GM12878 (cell line): ENCODE measurements at regions not wholly inside any gene's neighbourhood (a gene's known extent, or its start where the extent isn't known, plus 50 kb on each side); places are given as distances from the start of the nearest gene placed in this dataset.

ENCODE experiments used
- ATAC-seq: fragments of 200-7000 bp; cut with Tn5 transposase; 3 replicates; pipeline ENCODE4 v1.9.1; 2020; ENCODE audit warnings: mild to moderate bottlenecking, moderate library complexity
- BruUV-seq: library from RNA; stranded (reverse); fragments of 400-500 nt; replicated peaks from 2 replicates; lab custom pipeline; 2021; lab: Mats Ljungman, UMichigan
- CTCF ChIA-PET: fragments of 300-600 bp; sonication (Branson Sonifier 250); formaldehyde crosslinking; extraction: SDS; loops from one replicate; lab custom pipeline; 2021; ENCODE audit warnings: inconsistent platforms; lab: Yijun Ruan, JAX
- POLR2A ChIA-PET: fragments of 350-600 bp; formaldehyde crosslinking; extraction: SDS; loops from one replicate; lab custom pipeline; 2021; ENCODE audit warnings: inconsistent platforms; lab: Charles Lee
- RAD21 ChIA-PET: fragments of 300-600 bp; sonication (Branson Sonifier 250); formaldehyde crosslinking; loops from one replicate; lab custom pipeline; 2023; ENCODE audit warnings: antibody characterized with exemption; ENCODE audit not compliant: unreplicated experiment; lab: Charles Lee
- SMC1A ChIA-PET: fragments of 300-600 bp; sonication (Branson Sonifier 250); formaldehyde crosslinking; loops from one replicate; lab custom pipeline; 2023; ENCODE audit not compliant: unreplicated experiment, uncharacterized antibody; lab: Charles Lee
- DNase-seq: peaks from one replicate; pipeline ENCODE4 v3.0.0-alpha.2; 2011; ENCODE audit warnings: low read depth, low spot score
- FAIRE-seq: peaks from 3 replicates; lab custom pipeline; 2011; peaks lifted over from hg19 to GRCh38; lab: Jason Lieb, UNC
- H2AFZ ChIP-seq: 2 replicates; pipeline ENCODE4 v1.6.0; 2011; ENCODE audit warnings: low read depth, low read length, control low read depth; ENCODE audit not compliant: control insufficient read depth
- H3K27ac ChIP-seq: 2 replicates; pipeline ENCODE4 v1.5.1; 2011; ENCODE audit warnings: control low read depth; ENCODE audit not compliant: control insufficient read depth, insufficient read depth
- H3K27me3 ChIP-seq, 2 experiments: replicated peaks in 1 of 2; 2 replicates each; pipeline versions ENCODE4 v1.6.0 to v1.6.1; 2011; ENCODE audit warnings: low read length in 1 of 2; ENCODE audit not compliant: control insufficient read depth in 2 of 2, insufficient read depth in 2 of 2
- H3K36me3 ChIP-seq, 2 experiments: 2 replicates each; pipeline ENCODE4 v1.5.1; 2011; ENCODE audit warnings: low read length in 1 of 2; ENCODE audit not compliant: control insufficient read depth in 2 of 2, insufficient read depth in 2 of 2
- H3K4me1 ChIP-seq: 2 replicates; pipeline ENCODE4 v1.6.1; 2011; ENCODE audit warnings: mild to moderate bottlenecking, low read length, moderate library complexity, mixed read lengths; ENCODE audit not compliant: control insufficient read depth, insufficient read depth
- H3K4me2 ChIP-seq: 2 replicates; pipeline ENCODE4 v1.6.0; 2011; ENCODE audit warnings: control low read depth; ENCODE audit not compliant: control insufficient read depth, insufficient read depth
- H3K4me3 ChIP-seq: fragments of 200-600 bp; sonication (generic); 2 replicates; pipeline ENCODE4 v1.5.1; 2016
- H3K79me2 ChIP-seq: 2 replicates; pipeline ENCODE4 v1.6.0; 2011; ENCODE audit warnings: low read length; ENCODE audit not compliant: control insufficient read depth, insufficient read depth
- H3K9ac ChIP-seq: 2 replicates; pipeline ENCODE4 v1.8.0; 2011; ENCODE audit warnings: low read length, control low read depth, mixed read lengths; ENCODE audit not compliant: control insufficient read depth, insufficient read depth
- H3K9me3 ChIP-seq: replicated peaks from 3 replicates; pipeline ENCODE4 v1.5.1; 2011; ENCODE audit warnings: mild to moderate bottlenecking, low read length; ENCODE audit not compliant: control insufficient read depth, insufficient read depth
- H4K20me1 ChIP-seq: 2 replicates; pipeline ENCODE4 v1.6.0; 2011; ENCODE audit not compliant: control insufficient read depth, insufficient read depth
- CBFB ChIP-seq: IDR thresholded peaks from 2 replicates; pipeline ENCODE4 v1.6.1; 2016; ENCODE audit warnings: antibody characterized with exemption, low read depth
- CEBPB ChIP-seq, 2 experiments: fragments of 150-350 bp in 1 of 2; IDR thresholded peaks; 2 replicates each; pipeline ENCODE4 v1.6.1; 2012 to 2014; ENCODE audit warnings: low read depth in 2 of 2, low read length in 2 of 2, borderline replicate concordance in 1 of 2, inconsistent platforms in 1 of 2
- NBN ChIP-seq: fragments of 450-650 bp; IDR thresholded peaks from 2 replicates; pipeline ENCODE4 v1.6.1; 2016
- NFYB ChIP-seq: IDR thresholded peaks from 2 replicates; pipeline ENCODE4 v1.6.1; 2011; ENCODE audit warnings: low read depth, mild to moderate bottlenecking, low read length, improper control_type of control experiment, moderate library complexity; ENCODE audit not compliant: insufficient read depth
- POU2F2 ChIP-seq: IDR thresholded peaks from 3 replicates; pipeline ENCODE4 v1.6.1; 2011; ENCODE audit warnings: low read depth, mild to moderate bottlenecking, low read length, borderline replicate concordance
- RUNX3 ChIP-seq: IDR thresholded peaks from 2 replicates; pipeline ENCODE4 v1.6.1; 2012; ENCODE audit warnings: low read length, inconsistent platforms
- USF1 ChIP-seq: IDR thresholded peaks from 2 replicates; pipeline ENCODE4 v1.6.1; 2011; ENCODE audit warnings: borderline replicate concordance, low read depth, mild to moderate bottlenecking, moderate library complexity, mixed read lengths, low read length; ENCODE audit not compliant: insufficient read depth; ENCODE audit errors: extremely low read length
- WGBS: methylation state at CpG from one replicate; pipeline ENCODE4 v1.1.6; 2016; ENCODE audit warnings: low lambda C conversion rate; ENCODE audit not compliant: insufficient replicate concordance, insufficient coverage; ENCODE audit errors: missing lambda C conversion rate; 5-methylcytosine and 5-hydroxymethylcytosine counted together
- in situ Hi-C: fragments of 300-500 bp; cut with MboI; formaldehyde crosslinking; loops from 9 replicates; pipeline ENCODE4 v1.14.3; 2018; ENCODE audit warnings: mixed read lengths
- intact Hi-C: fragments of 100-400 bp; cut with micrococcal nuclease; formaldehyde crosslinking; loops from one replicate; pipeline ENCODE4 v1.14.2; 2022; ENCODE audit not compliant: unreplicated experiment
- TF ChIP-seq, protein P1 (sequence below), 3 experiments: IDR thresholded peaks in 2 of 3; conservative IDR thresholded peaks in 1 of 3; 2 replicates each; pipeline ENCODE4 v1.5.1; 2011; ENCODE audit warnings: low read depth in 3 of 3, low read length in 3 of 3, mild to moderate bottlenecking in 3 of 3, control low read depth in 2 of 3, moderate library complexity in 2 of 3, inconsistent platforms in 1 of 3, mixed read lengths in 1 of 3; ENCODE audit not compliant: control insufficient read depth in 2 of 3, insufficient read depth in 1 of 3; ENCODE audit errors: extremely low read depth in 1 of 3

DNA sequence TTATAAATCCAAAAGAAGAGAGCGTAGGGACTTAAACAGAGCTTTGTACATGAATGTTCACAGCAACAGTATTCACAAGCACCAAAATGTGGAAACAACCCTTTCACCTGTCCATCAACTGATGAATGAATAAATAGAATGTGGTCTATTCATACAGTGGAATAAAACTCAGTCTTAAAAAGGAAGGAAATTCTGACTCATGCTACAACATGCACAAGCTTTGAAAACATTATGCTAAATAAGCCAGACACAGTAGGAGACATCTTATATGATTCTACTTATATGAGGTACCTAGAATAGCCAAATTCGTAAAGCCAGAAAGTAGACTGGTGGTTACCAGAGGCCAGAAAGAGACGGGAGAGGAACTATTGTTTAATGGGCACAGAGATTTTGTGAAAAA lies 74.3 kb downstream of the SHANK2 start (continued):
- no peak for TF ChIP-seq POU2F2

GRCh38 chr11:71176812-71177211 lies 75.6 kb downstream of the SHANK2 start:
- in situ Hi-C loops = no loop called here
- Histone ChIP-seq H3K4me3 (no peak overlapping the region), H3K9ac (no peak overlapping the region), H3K27me3 (no peaks in the 10 kb centered on the region), H4K20me1 (no peaks in the 10 kb centered on the region), H3K9me3 (no peaks in the 10 kb centered on the region; the same call in 2 of the 3 replicates), H3K79me2 (no peaks in the 10 kb centered on the region), H3K36me3 (no peaks in the 10 kb centered on the region), H3K4me2 (no peak overlapping the region), H3K27ac (no peak overlapping the region), H2AFZ (no peak overlapping the region), H3K4me1 (no peaks in the 10 kb centered on the region)
- DNase-seq = no peak
- ATAC-seq = no peak
- BruUV-seq = no TSS peak
- TF ChIP-seq NBN (no peak), CEBPB (IDR thresholded peaks at IDR 0.05; ENCODE audit: borderline replicate concordance in 1 of 2, low read depth in 2 of 2, low read length in 2 of 2) (no peak), CBFB (no peak), RUNX3 (no peak), NFYB (no peak), USF1 (no peak)
- TF ChIP-seq, protein P1, sequence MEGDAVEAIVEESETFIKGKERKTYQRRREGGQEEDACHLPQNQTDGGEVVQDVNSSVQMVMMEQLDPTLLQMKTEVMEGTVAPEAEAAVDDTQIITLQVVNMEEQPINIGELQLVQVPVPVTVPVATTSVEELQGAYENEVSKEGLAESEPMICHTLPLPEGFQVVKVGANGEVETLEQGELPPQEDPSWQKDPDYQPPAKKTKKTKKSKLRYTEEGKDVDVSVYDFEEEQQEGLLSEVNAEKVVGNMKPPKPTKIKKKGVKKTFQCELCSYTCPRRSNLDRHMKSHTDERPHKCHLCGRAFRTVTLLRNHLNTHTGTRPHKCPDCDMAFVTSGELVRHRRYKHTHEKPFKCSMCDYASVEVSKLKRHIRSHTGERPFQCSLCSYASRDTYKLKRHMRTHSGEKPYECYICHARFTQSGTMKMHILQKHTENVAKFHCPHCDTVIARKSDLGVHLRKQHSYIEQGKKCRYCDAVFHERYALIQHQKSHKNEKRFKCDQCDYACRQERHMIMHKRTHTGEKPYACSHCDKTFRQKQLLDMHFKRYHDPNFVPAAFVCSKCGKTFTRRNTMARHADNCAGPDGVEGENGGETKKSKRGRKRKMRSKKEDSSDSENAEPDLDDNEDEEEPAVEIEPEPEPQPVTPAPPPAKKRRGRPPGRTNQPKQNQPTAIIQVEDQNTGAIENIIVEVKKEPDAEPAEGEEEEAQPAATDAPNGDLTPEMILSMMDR (IDR thresholded peaks at IDR 0.05 in 2 of 3, conservative IDR thresholded peaks at IDR 0.05 in 1 of 3; ENCODE audit: control insufficient read depth in 2 of 3, extremely low read depth in 1 of 3, insufficient read depth in 1 of 3, low read depth in 3 of 3, low read length in 3 of 3) = no peak
- intact Hi-C loops = no loop called here
- SMC1A ChIA-PET = no interaction called here
- no peak for FAIRE-seq
- POLR2A ChIA-PET = no interaction called here
- CTCF ChIA-PET = no interaction called here
- RAD21 ChIA-PET = no interaction called here
- WGBS = 27% methylated on average over 2 of the region's 2 CpGs
